ENCODE measurements at regions not wholly inside any gene's neighbourhood (a gene's known extent, or its start where the extent isn't known, plus 50 kb on each side); places are given as distances from the start of the nearest gene placed in this dataset.

GRCh38 chr18:47334966-47335365 lies 83.5 kb upstream of the SKOR2 start:
- no peak for ATAC-seq
- no peak for TF ChIP-seq ESRRG (CRISPR knock-in tag; IDR thresholded peaks at IDR 0.05)
- no peak for TF ChIP-seq ZNF565 (CRISPR knock-in tag; conservative IDR thresholded peaks at IDR 0.05; ENCODE audit: low read depth)
- no peak for TF ChIP-seq TOX (CRISPR knock-in tag; IDR thresholded peaks at IDR 0.05; ENCODE audit: borderline replicate concordance)
- no peak for TF ChIP-seq GLIS3 (CRISPR knock-in tag; IDR thresholded peaks at IDR 0.05)
- TF ChIP-seq ZC3H10 (CRISPR knock-in tag; IDR thresholded peaks at IDR 0.05) = no peak
- TF ChIP-seq ISL1 (CRISPR knock-in tag; IDR thresholded peaks at IDR 0.05) = no peak
- no peak for TF ChIP-seq ZFP3 (CRISPR knock-in tag; IDR thresholded peaks at IDR 0.05)
- TF ChIP-seq ZFP30 (CRISPR knock-in tag; IDR thresholded peaks at IDR 0.05) = no peak

DNA sequence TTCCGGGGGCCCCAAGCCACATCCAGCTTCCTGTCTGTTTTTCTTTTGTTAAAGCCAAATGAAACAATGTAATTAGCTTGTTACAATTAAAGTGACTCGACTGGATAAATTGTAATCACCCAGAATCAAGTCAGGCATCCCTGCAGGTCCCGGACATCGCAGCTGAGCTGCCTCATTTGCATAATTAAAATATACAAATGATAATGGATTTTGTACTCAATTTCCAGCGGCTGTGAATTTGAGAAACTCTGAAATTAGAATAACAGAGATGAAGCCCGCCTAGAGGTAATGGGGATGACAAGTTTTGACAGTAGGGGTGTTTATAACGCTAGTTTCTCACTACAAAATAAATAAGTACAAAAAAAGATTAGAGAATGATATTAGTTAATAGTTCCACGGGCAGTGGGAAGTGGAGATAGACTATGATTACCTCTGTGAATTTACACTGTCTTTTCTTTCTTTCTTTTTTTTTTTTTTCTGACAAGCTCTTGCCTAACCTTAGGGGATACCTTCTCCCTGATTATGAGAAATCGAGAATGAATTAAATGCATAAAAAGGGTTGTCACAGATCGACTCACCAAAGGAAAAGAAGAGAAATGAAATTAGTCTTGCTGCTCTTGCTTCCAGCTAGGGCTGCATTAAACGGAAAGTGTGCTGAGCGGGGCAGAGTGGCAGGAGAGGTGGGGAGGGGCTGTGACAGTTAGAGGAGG lies 82.6 kb upstream of the SKOR2 start:
- ATAC-seq = no peak
- no peak for TF ChIP-seq ARNTL (CRISPR knock-in tag; IDR thresholded peaks at IDR 0.05; ENCODE audit: borderline replicate concordance, low read depth)

DNA sequence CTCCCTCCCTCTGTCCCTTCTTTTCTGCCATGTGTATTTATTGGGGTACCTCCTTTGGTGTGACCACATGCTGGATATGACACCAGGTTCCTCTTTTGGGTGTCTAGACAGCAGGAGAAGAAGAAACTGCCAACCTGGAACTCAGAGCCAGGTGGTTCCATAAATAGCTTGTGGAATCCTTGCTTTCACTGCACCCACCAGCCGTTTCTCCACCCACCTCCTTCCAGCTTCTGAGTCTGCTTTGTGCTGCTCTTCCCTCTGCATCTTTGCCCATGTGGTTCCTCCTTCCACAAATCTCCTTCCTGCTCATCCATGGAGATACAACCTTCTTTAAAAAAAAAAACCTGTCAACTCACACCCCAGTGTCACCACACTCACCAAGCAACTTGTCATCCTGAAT lies 80.2 kb upstream of the SKOR2 start:
- no peak for ATAC-seq

DNA sequence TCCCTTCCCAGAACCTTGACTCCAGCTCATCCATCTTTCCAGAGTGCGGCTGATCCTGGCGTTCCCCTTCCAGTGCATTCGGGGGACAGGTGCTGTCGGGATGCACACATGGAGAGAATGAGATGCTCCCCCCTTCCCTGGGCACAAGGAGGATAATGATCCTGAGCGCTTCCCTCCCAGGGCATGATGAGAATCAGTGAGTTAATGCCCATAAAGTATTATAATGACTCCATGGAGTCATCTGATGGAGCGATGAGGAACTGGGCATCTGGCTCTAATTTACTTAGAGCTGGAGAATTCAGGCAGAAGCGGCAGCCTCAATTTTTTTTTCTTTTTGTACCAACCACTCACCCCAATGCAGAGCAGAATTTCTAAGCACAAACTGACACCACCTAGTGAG lies 79.6 kb upstream of the SKOR2 start:
- no peak for ATAC-seq
- TF ChIP-seq, protein P1, sequence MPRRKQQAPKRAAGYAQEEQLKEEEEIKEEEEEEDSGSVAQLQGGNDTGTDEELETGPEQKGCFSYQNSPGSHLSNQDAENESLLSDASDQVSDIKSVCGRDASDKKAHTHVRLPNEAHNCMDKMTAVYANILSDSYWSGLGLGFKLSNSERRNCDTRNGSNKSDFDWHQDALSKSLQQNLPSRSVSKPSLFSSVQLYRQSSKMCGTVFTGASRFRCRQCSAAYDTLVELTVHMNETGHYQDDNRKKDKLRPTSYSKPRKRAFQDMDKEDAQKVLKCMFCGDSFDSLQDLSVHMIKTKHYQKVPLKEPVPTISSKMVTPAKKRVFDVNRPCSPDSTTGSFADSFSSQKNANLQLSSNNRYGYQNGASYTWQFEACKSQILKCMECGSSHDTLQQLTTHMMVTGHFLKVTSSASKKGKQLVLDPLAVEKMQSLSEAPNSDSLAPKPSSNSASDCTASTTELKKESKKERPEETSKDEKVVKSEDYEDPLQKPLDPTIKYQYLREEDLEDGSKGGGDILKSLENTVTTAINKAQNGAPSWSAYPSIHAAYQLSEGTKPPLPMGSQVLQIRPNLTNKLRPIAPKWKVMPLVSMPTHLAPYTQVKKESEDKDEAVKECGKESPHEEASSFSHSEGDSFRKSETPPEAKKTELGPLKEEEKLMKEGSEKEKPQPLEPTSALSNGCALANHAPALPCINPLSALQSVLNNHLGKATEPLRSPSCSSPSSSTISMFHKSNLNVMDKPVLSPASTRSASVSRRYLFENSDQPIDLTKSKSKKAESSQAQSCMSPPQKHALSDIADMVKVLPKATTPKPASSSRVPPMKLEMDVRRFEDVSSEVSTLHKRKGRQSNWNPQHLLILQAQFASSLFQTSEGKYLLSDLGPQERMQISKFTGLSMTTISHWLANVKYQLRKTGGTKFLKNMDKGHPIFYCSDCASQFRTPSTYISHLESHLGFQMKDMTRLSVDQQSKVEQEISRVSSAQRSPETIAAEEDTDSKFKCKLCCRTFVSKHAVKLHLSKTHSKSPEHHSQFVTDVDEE (CRISPR knock-in tag; IDR thresholded peaks at IDR 0.05) = no peak
- no peak for TF ChIP-seq CSDC2 (CRISPR knock-in tag; IDR thresholded peaks at IDR 0.05)
- no peak for TF ChIP-seq TOX (CRISPR knock-in tag; IDR thresholded peaks at IDR 0.05; ENCODE audit: borderline replicate concordance)
- no peak for TF ChIP-seq ZFP30 (CRISPR knock-in tag; IDR thresholded peaks at IDR 0.05)
- TF ChIP-seq ESRRG (CRISPR knock-in tag; IDR thresholded peaks at IDR 0.05) = no peak
- no peak for TF ChIP-seq ZC3H10 (CRISPR knock-in tag; IDR thresholded peaks at IDR 0.05)
- no peak for TF ChIP-seq RARB (CRISPR knock-in tag; IDR thresholded peaks at IDR 0.05)
- no peak for TF ChIP-seq ZNF8 (CRISPR knock-in tag; IDR thresholded peaks at IDR 0.05)
- TF ChIP-seq BACH2 (CRISPR knock-in tag; IDR thresholded peaks at IDR 0.05; ENCODE audit: borderline replicate concordance) = no peak

More for the DNA sequence above, 80.2 kb upstream of the SKOR2 start:
- TF ChIP-seq ARNTL (CRISPR knock-in tag; IDR thresholded peaks at IDR 0.05; ENCODE audit: borderline replicate concordance, low read depth) (no peak), ZNF8 (CRISPR knock-in tag; IDR thresholded peaks at IDR 0.05) (no peak), TOX (CRISPR knock-in tag; IDR thresholded peaks at IDR 0.05; ENCODE audit: borderline replicate concordance) (no peak), ZC3H10 (CRISPR knock-in tag; IDR thresholded peaks at IDR 0.05) (no peak), ZFP3 (CRISPR knock-in tag; IDR thresholded peaks at IDR 0.05) (no peak), ZNF565 (CRISPR knock-in tag; conservative IDR thresholded peaks at IDR 0.05; ENCODE audit: low read depth) (no peak), PATZ1 (CRISPR knock-in tag; IDR thresholded peaks at IDR 0.05; ENCODE audit: borderline replicate concordance) (no peak), PPARA (CRISPR knock-in tag; IDR thresholded peaks at IDR 0.05; ENCODE audit: borderline replicate concordance) (no peak), BACH2 (CRISPR knock-in tag; IDR thresholded peaks at IDR 0.05; ENCODE audit: borderline replicate concordance) (no peak), SNAI2 (CRISPR knock-in tag; IDR thresholded peaks at IDR 0.05) (no peak), ISL1 (CRISPR knock-in tag; IDR thresholded peaks at IDR 0.05) (no peak)
- TF ChIP-seq, protein P2, sequence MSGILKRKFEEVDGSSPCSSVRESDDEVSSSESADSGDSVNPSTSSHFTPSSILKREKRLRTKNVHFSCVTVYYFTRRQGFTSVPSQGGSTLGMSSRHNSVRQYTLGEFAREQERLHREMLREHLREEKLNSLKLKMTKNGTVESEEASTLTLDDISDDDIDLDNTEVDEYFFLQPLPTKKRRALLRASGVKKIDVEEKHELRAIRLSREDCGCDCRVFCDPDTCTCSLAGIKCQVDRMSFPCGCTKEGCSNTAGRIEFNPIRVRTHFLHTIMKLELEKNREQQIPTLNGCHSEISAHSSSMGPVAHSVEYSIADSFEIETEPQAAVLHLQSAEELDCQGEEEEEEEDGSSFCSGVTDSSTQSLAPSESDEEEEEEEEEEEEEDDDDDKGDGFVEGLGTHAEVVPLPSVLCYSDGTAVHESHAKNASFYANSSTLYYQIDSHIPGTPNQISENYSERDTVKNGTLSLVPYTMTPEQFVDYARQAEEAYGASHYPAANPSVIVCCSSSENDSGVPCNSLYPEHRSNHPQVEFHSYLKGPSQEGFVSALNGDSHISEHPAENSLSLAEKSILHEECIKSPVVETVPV (CRISPR knock-in tag; IDR thresholded peaks at IDR 0.05) = no peak
- TF ChIP-seq, protein P1 (CRISPR knock-in tag; IDR thresholded peaks at IDR 0.05) = no peak
